ENCODE measurements at regions not wholly inside any gene's neighbourhood (a gene's known extent, or its start where the extent isn't known, plus 50 kb on each side); places are given as distances from the start of the nearest gene placed in this dataset.

DNA sequence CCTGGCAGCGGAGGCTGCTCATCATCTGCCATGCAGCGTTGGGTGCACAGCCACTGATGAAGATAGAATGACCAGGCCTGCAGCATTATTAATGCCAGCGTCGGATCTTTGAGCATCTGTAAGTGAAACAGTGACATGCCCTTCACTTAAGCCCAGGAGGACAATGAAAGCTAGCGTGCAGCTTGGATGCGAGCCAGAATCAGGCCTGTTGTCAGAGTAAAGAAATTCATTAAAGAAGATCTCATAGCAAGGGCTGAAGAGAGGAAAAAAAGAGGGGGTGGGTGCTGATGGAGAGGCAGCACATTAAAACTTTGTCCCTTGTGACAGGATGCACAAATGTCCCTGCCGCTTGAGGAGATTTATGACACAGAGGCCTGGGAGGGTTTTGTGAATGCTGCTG, 186.1 kb upstream of the MAST4 start:
- TF ChIP-seq, protein P1, sequence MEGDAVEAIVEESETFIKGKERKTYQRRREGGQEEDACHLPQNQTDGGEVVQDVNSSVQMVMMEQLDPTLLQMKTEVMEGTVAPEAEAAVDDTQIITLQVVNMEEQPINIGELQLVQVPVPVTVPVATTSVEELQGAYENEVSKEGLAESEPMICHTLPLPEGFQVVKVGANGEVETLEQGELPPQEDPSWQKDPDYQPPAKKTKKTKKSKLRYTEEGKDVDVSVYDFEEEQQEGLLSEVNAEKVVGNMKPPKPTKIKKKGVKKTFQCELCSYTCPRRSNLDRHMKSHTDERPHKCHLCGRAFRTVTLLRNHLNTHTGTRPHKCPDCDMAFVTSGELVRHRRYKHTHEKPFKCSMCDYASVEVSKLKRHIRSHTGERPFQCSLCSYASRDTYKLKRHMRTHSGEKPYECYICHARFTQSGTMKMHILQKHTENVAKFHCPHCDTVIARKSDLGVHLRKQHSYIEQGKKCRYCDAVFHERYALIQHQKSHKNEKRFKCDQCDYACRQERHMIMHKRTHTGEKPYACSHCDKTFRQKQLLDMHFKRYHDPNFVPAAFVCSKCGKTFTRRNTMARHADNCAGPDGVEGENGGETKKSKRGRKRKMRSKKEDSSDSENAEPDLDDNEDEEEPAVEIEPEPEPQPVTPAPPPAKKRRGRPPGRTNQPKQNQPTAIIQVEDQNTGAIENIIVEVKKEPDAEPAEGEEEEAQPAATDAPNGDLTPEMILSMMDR (conservative IDR thresholded peaks at IDR 0.05) = no peak
- no peak for TF ChIP-seq EZH2 (IDR thresholded peaks at IDR 0.05; ENCODE audit: low read depth)

Data from PC-9 (cell line).